ENCODE measurements at regions not wholly inside any gene's neighbourhood (a gene's known extent, or its start where the extent isn't known, plus 50 kb on each side); places are given as distances from the start of the nearest gene placed in this dataset.

DNA sequence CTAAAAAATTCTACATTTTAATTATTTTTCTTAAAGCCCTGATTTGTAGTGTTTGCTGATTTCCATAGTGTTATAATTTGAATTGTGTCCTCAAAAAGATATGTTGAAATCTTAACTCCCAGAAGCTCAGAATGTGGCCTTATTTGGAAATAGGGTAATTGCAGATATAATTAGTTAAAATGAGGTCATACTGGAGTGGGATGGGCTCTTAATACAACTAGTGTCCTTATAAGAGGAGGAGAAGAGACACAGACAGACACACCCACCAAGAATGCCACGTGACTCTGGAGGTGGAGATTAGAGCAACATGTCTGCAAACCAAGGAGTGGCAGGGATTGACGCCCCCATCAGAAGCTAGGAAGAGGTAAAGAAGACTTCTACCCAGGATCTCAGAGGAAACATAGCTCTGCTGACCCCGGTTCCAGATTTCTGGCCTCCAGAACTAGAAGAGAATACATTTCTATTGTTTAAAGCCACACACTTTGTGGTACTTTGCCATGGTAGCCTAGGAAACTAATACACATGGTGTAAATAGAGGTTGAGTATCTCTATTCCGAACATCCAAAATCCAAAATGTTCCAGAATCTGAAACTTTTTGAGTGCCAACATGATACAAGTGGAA is 70.5 kb upstream of the IRF2 start:
- TF ChIP-seq EZH2 (IDR thresholded peaks at IDR 0.05) (no peak), EZH2phosphoT487 (IDR thresholded peaks at IDR 0.05) (no peak)
- TF ChIP-seq, protein P1, sequence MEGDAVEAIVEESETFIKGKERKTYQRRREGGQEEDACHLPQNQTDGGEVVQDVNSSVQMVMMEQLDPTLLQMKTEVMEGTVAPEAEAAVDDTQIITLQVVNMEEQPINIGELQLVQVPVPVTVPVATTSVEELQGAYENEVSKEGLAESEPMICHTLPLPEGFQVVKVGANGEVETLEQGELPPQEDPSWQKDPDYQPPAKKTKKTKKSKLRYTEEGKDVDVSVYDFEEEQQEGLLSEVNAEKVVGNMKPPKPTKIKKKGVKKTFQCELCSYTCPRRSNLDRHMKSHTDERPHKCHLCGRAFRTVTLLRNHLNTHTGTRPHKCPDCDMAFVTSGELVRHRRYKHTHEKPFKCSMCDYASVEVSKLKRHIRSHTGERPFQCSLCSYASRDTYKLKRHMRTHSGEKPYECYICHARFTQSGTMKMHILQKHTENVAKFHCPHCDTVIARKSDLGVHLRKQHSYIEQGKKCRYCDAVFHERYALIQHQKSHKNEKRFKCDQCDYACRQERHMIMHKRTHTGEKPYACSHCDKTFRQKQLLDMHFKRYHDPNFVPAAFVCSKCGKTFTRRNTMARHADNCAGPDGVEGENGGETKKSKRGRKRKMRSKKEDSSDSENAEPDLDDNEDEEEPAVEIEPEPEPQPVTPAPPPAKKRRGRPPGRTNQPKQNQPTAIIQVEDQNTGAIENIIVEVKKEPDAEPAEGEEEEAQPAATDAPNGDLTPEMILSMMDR (IDR thresholded peaks at IDR 0.05): no peak
